Heart left ventricle (tissue), 16 donors: ENCODE measurements at regions not wholly inside any gene's neighbourhood (a gene's known extent, or its start where the extent isn't known, plus 50 kb on each side); places are given as distances from the start of the nearest gene placed in this dataset.

Source experiments
- ATAC-seq, 4 donors: fragments of 200-7000 bp; cut with Tn5 transposase; one replicate each; pipeline ENCODE4 v1.9.1; 2020 to 2022; ENCODE audit warnings: moderate library complexity in 4 of 4, mild to moderate bottlenecking in 3 of 4, moderate number of reproducible peaks in 1 of 4
- DNase-seq, 5 donors: peaks; one replicate each; pipeline ENCODE4 v3.0.0-alpha.2; 2020
- H3K27ac ChIP-seq, 12 donors: fragments of 200-600 bp; sonication (generic) in 4 of 12; one replicate each; pipeline versions ENCODE4 v1.5.0 to v1.8.0; 2016 to 2022; ENCODE audit warnings: mild to moderate bottlenecking in 2 of 12
- H3K27me3 ChIP-seq, 9 donors: fragments of 200-600 bp; sonication (generic) in 2 of 9; one replicate each; pipeline versions ENCODE4 v1.5.1 to v1.8.0; 2016 to 2022; ENCODE audit warnings: mild to moderate bottlenecking in 3 of 9
- H3K36me3 ChIP-seq, 9 donors: fragments of 200-600 bp; sonication (generic) in 2 of 9; one replicate each; pipeline versions ENCODE4 v1.5.0 to v1.8.0; 2018 to 2022; ENCODE audit warnings: mild to moderate bottlenecking in 2 of 9
- H3K4me1 ChIP-seq, 12 donors: fragments of 200-600 bp; sonication (generic) in 4 of 12; one replicate each; pipeline versions ENCODE4 v1.5.0 to v1.8.0; 2016 to 2022; ENCODE audit warnings: mild to moderate bottlenecking in 3 of 12
- H3K4me3 ChIP-seq, 12 donors: fragments of 200-600 bp; sonication (generic) in 4 of 12; one replicate each; pipeline versions ENCODE4 v1.5.0 to v1.8.0; 2017 to 2022; ENCODE audit warnings: mild to moderate bottlenecking in 9 of 12, moderate library complexity in 4 of 12
- H3K9me3 ChIP-seq, 12 donors: fragments of 200-600 bp; sonication (generic) in 4 of 12; one replicate each; pipeline versions ENCODE4 v1.5.0 to v1.8.0; 2016 to 2022; ENCODE audit warnings: mild to moderate bottlenecking in 1 of 12
- POLR2A ChIP-seq, 2 donors: fragments of 450-650 bp; IDR thresholded peaks; one replicate each; pipeline ENCODE4 v1.6.1; 2017; ENCODE audit warnings: antibody characterized with exemption in 2 of 2, mild to moderate bottlenecking in 2 of 2, moderate library complexity in 2 of 2
- WGBS, 4 donors: extraction: QIAGEN DNeasy Blood & Tissue Kit in 2 of 4; methylation state at CpG; one replicate each; pipeline versions ENCODE4 v1.1.5 to v1.1.7; 2013 to 2018; 5-methylcytosine and 5-hydroxymethylcytosine counted together
- intact Hi-C, 10 donors: fragments of 100-400 bp; cut with DNase I; formaldehyde crosslinking; loops; one replicate each; pipeline versions ENCODE4 v1.11.1 to v1.14.2; 2022
- TF ChIP-seq, protein P1 (sequence below), 12 donors: fragments of 200-600 bp; sonication (generic) in 4 of 12; IDR thresholded peaks; one replicate each; pipeline versions ENCODE4 v1.5.0 to v1.8.0; 2018 to 2022; ENCODE audit warnings: antibody characterized with exemption in 12 of 12, mild to moderate bottlenecking in 5 of 12
- donor health status: ischemic (EF 13 %, LVEDD 7.1; RV severe dilation, severe dysfunction).
- donor health status: healthy with polysubstance abuse.
- donor health status: DM: no; HTN: yes; CAD: no.
- donor health status: DM: no; HTN: no; CAD: no.
- donor health status: ischemic (EF 25% LVEDD 6.9; RV normal size, moderate dysfunction).
- donor health status: ischemic (EF 25% LVEDD 5.7; RV mildly dilated, moderate dysfunction).
- donor health status: healthy.
- donor health status: DM: yes; HTN: yes; CAD: no.
- donor health status: ischemic (EF 35%, LVEDD 5.7; RV mildly dilated, moderate dysfunction).
- donor health status: nonischemic (EF 11% LVEDD 7.7; RV severe dilation, severe dysfunction).
- donor health status: DM: yes; HTN: yes; CAD: no.
- donor health status: PGD.
- donor health status: ischemic (EF 29% LVEDD 5.4; RV normal size, mild dysfunction).
- donor health status: nonischemic (EF 23%, LVEDD 6.1; RV moderate dilation, normal function).

DNA sequence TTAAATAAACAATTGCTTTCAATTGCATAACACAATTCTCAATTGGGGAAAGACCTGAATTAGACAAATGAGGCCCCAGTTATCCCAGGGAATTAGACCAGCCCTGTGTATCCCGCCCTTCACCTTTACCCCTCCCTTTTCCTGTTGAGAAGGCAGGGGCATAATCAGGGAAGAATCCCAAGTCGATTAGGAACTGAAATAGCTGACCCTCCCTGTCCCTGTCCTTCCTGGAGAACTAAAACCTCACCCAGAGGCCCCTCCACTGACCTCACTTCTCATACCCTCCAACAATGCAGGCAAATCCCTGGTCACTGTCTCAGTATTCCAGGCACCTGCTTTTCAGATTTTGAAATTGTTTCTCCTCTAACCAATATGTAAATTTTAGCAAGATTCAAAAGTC lies 165.4 kb upstream of the CDH11 start:
- ATAC-seq (no peak), DNase-seq (no peak)
- Histone ChIP-seq H3K36me3 (no peaks in the 10 kb centered on the region), H3K27ac (no peak overlapping the region), H3K4me1 (peaks cover 0 to 15% (median 2%) of the 10 kb centered on the region in 12 donors), H3K9me3 (no peaks in the 10 kb centered on the region), H3K27me3 (no peaks in the 10 kb centered on the region), H3K4me3 (no peak overlapping the region)
- 36 to 47% (median 43%) methylated on average over 2 of the region's 2 CpGs for WGBS, 4 donors
- TF ChIP-seq, protein P1, sequence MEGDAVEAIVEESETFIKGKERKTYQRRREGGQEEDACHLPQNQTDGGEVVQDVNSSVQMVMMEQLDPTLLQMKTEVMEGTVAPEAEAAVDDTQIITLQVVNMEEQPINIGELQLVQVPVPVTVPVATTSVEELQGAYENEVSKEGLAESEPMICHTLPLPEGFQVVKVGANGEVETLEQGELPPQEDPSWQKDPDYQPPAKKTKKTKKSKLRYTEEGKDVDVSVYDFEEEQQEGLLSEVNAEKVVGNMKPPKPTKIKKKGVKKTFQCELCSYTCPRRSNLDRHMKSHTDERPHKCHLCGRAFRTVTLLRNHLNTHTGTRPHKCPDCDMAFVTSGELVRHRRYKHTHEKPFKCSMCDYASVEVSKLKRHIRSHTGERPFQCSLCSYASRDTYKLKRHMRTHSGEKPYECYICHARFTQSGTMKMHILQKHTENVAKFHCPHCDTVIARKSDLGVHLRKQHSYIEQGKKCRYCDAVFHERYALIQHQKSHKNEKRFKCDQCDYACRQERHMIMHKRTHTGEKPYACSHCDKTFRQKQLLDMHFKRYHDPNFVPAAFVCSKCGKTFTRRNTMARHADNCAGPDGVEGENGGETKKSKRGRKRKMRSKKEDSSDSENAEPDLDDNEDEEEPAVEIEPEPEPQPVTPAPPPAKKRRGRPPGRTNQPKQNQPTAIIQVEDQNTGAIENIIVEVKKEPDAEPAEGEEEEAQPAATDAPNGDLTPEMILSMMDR (IDR thresholded peaks at IDR 0.05) = no peak
- TF ChIP-seq POLR2A (IDR thresholded peaks at IDR 0.05) = no peak
- intact Hi-C loops = no loop called here

DNA sequence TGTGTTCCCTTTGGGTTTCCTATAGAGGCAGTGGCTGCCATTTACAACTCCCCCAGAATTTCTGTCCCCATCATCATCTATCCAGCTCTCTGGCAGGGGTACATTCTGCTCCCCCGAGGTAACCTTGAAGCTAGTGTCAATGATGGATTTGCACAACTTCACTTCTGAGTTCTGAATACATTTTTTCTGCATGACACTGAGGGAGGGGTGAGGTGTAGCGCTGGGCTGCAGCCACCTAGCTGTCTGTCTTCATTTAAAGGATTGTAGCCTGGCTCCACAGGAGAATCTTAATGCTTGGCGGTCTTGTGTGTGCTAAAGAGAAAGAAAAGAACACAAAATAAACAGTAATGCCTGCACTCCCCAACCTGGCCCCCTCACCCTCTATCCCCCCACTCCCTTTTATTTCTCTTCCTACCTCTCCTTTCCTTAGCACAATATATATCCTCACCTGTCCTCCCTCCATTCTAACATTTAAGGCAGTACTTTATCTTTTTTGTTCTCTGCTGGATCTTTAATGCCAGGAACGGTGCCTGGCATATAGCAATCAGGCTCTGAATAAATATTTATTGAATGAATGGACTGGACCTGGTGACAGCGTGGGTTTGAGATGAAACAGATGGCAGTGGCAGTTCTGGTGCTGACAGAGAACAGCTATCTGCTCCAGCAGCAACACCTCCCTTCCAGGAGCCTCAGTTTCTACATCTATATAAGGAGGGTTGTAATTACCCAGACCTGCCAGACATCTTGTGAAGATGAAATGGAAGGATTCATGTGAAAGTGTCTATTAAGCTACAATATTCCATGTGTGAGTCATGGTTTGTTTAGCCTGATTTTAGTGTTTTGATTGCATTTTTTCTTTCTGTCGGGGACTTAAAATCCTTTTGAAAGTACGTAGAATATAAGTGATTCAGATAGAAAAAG lies 163.5 kb upstream of the CDH11 start:
- DNase-seq = peak in 4 of 5 donors; percentile 42 to 76 (median 55)
- no peaks in the 10 kb centered on the region for H3K27me3 ChIP-seq
- peak; percentile 79 to 95 (median 91) for ATAC-seq
- peaks cover 0 to 15% (median 2%) of the 10 kb centered on the region in 12 donors for H3K4me1 ChIP-seq
- H3K27ac ChIP-seq = no peak overlapping the region
- TF ChIP-seq, protein P1 (IDR thresholded peaks at IDR 0.05) = no peak
- no peak for TF ChIP-seq POLR2A (IDR thresholded peaks at IDR 0.05)
- intact Hi-C loops = loop anchor here in 1 of 10 donors (2.0 kb wide), 1 partner anchor 37 kb away; no protein-coding TSS in a partner anchor
- 56 to 58% (median 57%) methylated on average over 7 of the region's 7 CpGs for WGBS, 4 donors
- H3K4me3 ChIP-seq = no peak overlapping the region
- H3K36me3 ChIP-seq = no peaks in the 10 kb centered on the region
- no peaks in the 10 kb centered on the region for H3K9me3 ChIP-seq

DNA sequence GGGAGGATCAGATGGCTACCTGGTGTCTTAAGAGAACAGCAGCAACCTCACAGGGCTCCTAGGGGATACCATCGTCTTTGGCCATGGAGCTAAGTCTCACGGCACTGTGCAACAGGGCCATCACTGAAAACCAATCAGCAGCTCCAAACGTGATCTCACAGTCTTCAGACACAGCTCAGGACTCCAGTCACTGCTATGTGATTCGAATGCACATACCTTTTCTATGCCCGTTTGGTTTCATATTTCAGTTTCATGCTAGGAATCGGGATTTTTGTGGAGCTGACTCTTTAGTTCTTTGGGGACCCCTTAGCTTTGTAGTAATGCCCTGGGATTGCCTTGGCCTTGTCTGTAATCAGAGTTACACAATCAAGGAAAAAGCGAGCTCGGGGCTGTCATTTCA lies 162.8 kb upstream of the CDH11 start:
- no peak for ATAC-seq
- intact Hi-C loops = loop anchor here in 1 of 10 donors (2.0 kb wide), 1 partner anchor 36 kb away; no protein-coding TSS in a partner anchor
- DNase-seq = no peak

DNA sequence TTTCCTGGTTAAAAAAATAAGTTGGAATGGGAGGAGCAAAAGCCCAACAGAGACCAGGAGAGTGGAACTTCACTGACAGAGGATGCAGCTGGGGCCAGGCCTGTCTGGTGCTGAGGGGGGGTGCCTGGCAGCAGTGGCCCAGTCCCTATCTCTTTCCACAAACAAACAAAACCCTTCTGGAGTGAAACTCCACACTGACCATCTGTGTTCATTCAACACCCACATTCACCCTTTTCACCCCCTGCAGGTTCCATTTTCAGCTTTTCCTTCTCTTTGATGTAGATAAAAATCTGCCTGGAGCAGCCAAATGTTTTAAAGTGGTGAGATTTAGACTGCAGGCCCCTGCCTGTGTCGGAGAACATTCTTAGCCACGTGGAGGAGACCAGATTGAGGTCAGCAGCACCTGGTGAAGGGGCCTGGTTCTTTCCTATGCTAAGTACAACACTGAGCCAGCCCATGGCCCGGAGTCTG lies 161.4 kb upstream of the CDH11 start:
- WGBS, 4 donors = 29 to 40% (median 33%) methylated on average over 3 of the region's 3 CpGs
- Histone ChIP-seq H3K4me1 (peaks cover 0 to 15% (median 2%) of the 10 kb centered on the region in 12 donors), H3K9me3 (no peaks in the 10 kb centered on the region), H3K27ac (no peak overlapping the region), H3K36me3 (no peaks in the 10 kb centered on the region), H3K27me3 (no peaks in the 10 kb centered on the region), H3K4me3 (no peak overlapping the region)
- TF ChIP-seq, protein P1 (IDR thresholded peaks at IDR 0.05) = no peak
- no peak for TF ChIP-seq POLR2A (IDR thresholded peaks at IDR 0.05)
- DNase-seq (no peak), ATAC-seq (no peak)
- intact Hi-C loops = no loop called here

More for the DNA sequence above, 162.8 kb upstream of the CDH11 start:
- Histone ChIP-seq H3K4me3 (no peak overlapping the region), H3K27ac (no peak overlapping the region), H3K4me1 (peaks cover 0 to 15% (median 2%) of the 10 kb centered on the region in 12 donors), H3K36me3 (no peaks in the 10 kb centered on the region), H3K9me3 (no peaks in the 10 kb centered on the region), H3K27me3 (no peaks in the 10 kb centered on the region)
- 66 to 71% (median 67%) methylated on average over 8 of the region's 8 CpGs for WGBS, 4 donors
- TF ChIP-seq, protein P1 (IDR thresholded peaks at IDR 0.05) = no peak
- TF ChIP-seq POLR2A (IDR thresholded peaks at IDR 0.05) = no peak
